HEK293 (cell line): ENCODE measurements at regions not wholly inside any gene's neighbourhood (a gene's known extent, or its start where the extent isn't known, plus 50 kb on each side); places are given as distances from the start of the nearest gene placed in this dataset.

Experiments used
- KLF10 ChIP-seq: fragments of 450-650 bp; IDR thresholded peaks from 2 replicates; pipeline ENCODE4 v1.5.1; 2018; ENCODE audit warnings: missing biosample characterization, mild to moderate bottlenecking, missing genetic modification characterization
- SP2 ChIP-seq: fragments of 450-650 bp; formaldehyde crosslinking; IDR thresholded peaks from 2 replicates; pipeline ENCODE4 v1.5.1; 2016; ENCODE audit warnings: missing biosample characterization, missing genetic modification characterization
- ZBTB1 ChIP-seq: fragments of 450-650 bp; formaldehyde crosslinking; IDR thresholded peaks from 2 replicates; pipeline ENCODE4 v1.5.1; 2016; ENCODE audit warnings: missing biosample characterization, missing genetic modification characterization
- ZNF121 ChIP-seq: fragments of 450-650 bp; formaldehyde crosslinking; IDR thresholded peaks from 2 replicates; pipeline ENCODE4 v1.5.1; 2016; ENCODE audit warnings: missing biosample characterization, missing genetic modification characterization
- ZNF274 ChIP-seq, 2 experiments: fragments of 200-500 bp in 1 of 2; fragments of 450-650 bp in 1 of 2; sonication (Bioruptor generic) in 1 of 2; formaldehyde crosslinking in 1 of 2; IDR thresholded peaks; 2 replicates each; pipeline versions ENCODE4 v1.5.1 to v1.6.1; 2014 to 2016; ENCODE audit warnings: borderline replicate concordance in 1 of 2, inconsistent platforms in 1 of 2, low read length in 1 of 2, missing biosample characterization in 1 of 2, missing genetic modification characterization in 1 of 2
- ZNF501 ChIP-seq: fragments of 450-650 bp; formaldehyde crosslinking; IDR thresholded peaks from 2 replicates; pipeline ENCODE4 v1.5.1; 2016; ENCODE audit warnings: missing biosample characterization, missing genetic modification characterization
- ZNF626 ChIP-seq: fragments of 450-650 bp; sonication (Bioruptor Pico); formaldehyde crosslinking; IDR thresholded peaks from 2 replicates; pipeline ENCODE4 v1.5.1; 2018; ENCODE audit warnings: missing biosample characterization, missing genetic modification characterization, inconsistent platforms
- ZNF768 ChIP-seq: fragments of 450-650 bp; formaldehyde crosslinking; IDR thresholded peaks from 2 replicates; pipeline ENCODE4 v1.5.1; 2018; ENCODE audit warnings: missing biosample characterization, mild to moderate bottlenecking, missing genetic modification characterization
- ZNF776 ChIP-seq: fragments of 450-650 bp; formaldehyde crosslinking; IDR thresholded peaks from 2 replicates; pipeline ENCODE4 v1.5.0; 2017; ENCODE audit warnings: missing biosample characterization, missing genetic modification characterization, borderline replicate concordance
- TF ChIP-seq, protein P1 (sequence below): fragments of 450-650 bp; formaldehyde crosslinking; IDR thresholded peaks from 2 replicates; pipeline ENCODE4 v1.5.1; 2016; ENCODE audit warnings: missing biosample characterization, missing genetic modification characterization
- TF ChIP-seq, protein P2 (sequence below): fragments of 450-650 bp; formaldehyde crosslinking; IDR thresholded peaks from 2 replicates; pipeline ENCODE4 v1.5.1; 2017; ENCODE audit warnings: missing biosample characterization, missing genetic modification characterization
- TF ChIP-seq, protein P3 (sequence below): fragments of 450-650 bp; formaldehyde crosslinking; IDR thresholded peaks from 2 replicates; pipeline ENCODE4 v1.5.1; 2017; ENCODE audit warnings: missing biosample characterization, missing genetic modification characterization
- TF ChIP-seq, protein P4 (sequence below): fragments of 450-650 bp; formaldehyde crosslinking; IDR thresholded peaks from 2 replicates; pipeline ENCODE4 v1.5.1; 2016; ENCODE audit warnings: missing biosample characterization, missing genetic modification characterization

DNA sequence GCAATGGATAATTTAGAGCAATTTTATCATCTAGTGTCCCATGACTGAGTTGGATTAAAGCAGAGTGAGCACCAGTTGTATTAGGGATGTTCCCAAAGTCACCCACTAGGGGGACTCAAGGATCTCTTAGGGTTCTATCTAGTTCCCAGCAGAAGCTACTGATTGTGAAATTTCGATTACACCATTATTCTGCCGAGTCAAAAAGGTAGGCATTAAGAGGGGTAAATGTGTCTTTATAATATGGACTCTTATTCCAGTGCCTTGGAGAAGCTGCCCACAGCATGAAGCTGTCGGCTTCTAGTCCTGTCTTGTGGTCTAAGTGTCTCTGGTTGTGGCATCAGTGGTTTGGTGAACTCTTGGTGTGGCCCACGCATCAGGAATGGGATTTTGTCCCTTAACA, 53.3 kb downstream of the RGS12 start:
- TF ChIP-seq ZNF768 (tag by site-specific recombination) (no peak), ZNF776 (tag by site-specific recombination) (no peak), ZNF626 (tag by site-specific recombination) (no peak), SP2 (tag by site-specific recombination) (no peak), ZNF274 (IDR thresholded peaks at IDR 0.05; ENCODE audit: low read length) (no peak), ZNF274 (tag by site-specific recombination; IDR thresholded peaks at IDR 0.05; ENCODE audit: borderline replicate concordance) (no peak), ZBTB1 (no peak), KLF10 (no peak), ZNF121 (tag by site-specific recombination) (no peak), ZNF501 (tag by site-specific recombination) (no peak)
- TF ChIP-seq, protein P1, sequence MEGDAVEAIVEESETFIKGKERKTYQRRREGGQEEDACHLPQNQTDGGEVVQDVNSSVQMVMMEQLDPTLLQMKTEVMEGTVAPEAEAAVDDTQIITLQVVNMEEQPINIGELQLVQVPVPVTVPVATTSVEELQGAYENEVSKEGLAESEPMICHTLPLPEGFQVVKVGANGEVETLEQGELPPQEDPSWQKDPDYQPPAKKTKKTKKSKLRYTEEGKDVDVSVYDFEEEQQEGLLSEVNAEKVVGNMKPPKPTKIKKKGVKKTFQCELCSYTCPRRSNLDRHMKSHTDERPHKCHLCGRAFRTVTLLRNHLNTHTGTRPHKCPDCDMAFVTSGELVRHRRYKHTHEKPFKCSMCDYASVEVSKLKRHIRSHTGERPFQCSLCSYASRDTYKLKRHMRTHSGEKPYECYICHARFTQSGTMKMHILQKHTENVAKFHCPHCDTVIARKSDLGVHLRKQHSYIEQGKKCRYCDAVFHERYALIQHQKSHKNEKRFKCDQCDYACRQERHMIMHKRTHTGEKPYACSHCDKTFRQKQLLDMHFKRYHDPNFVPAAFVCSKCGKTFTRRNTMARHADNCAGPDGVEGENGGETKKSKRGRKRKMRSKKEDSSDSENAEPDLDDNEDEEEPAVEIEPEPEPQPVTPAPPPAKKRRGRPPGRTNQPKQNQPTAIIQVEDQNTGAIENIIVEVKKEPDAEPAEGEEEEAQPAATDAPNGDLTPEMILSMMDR, result peak; percentile 46; the same call in 1 of the 2 replicates
- TF ChIP-seq, protein P2, sequence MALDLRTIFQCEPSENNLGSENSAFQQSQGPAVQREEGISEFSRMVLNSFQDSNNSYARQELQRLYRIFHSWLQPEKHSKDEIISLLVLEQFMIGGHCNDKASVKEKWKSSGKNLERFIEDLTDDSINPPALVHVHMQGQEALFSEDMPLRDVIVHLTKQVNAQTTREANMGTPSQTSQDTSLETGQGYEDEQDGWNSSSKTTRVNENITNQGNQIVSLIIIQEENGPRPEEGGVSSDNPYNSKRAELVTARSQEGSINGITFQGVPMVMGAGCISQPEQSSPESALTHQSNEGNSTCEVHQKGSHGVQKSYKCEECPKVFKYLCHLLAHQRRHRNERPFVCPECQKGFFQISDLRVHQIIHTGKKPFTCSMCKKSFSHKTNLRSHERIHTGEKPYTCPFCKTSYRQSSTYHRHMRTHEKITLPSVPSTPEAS (tag by site-specific recombination), result no peak
- TF ChIP-seq, protein P3, sequence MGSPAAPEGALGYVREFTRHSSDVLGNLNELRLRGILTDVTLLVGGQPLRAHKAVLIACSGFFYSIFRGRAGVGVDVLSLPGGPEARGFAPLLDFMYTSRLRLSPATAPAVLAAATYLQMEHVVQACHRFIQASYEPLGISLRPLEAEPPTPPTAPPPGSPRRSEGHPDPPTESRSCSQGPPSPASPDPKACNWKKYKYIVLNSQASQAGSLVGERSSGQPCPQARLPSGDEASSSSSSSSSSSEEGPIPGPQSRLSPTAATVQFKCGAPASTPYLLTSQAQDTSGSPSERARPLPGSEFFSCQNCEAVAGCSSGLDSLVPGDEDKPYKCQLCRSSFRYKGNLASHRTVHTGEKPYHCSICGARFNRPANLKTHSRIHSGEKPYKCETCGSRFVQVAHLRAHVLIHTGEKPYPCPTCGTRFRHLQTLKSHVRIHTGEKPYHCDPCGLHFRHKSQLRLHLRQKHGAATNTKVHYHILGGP, result no peak
- TF ChIP-seq, protein P4, sequence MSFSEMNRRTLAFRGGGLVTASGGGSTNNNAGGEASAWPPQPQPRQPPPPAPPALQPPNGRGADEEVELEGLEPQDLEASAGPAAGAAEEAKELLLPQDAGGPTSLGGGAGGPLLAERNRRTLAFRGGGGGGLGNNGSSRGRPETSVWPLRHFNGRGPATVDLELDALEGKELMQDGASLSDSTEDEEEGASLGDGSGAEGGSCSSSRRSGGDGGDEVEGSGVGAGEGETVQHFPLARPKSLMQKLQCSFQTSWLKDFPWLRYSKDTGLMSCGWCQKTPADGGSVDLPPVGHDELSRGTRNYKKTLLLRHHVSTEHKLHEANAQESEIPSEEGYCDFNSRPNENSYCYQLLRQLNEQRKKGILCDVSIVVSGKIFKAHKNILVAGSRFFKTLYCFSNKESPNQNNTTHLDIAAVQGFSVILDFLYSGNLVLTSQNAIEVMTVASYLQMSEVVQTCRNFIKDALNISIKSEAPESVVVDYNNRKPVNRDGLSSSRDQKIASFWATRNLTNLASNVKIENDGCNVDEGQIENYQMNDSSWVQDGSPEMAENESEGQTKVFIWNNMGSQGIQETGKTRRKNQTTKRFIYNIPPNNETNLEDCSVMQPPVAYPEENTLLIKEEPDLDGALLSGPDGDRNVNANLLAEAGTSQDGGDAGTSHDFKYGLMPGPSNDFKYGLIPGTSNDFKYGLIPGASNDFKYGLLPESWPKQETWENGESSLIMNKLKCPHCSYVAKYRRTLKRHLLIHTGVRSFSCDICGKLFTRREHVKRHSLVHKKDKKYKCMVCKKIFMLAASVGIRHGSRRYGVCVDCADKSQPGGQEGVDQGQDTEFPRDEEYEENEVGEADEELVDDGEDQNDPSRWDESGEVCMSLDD, result no peak
